PC-3 (cell line): ENCODE measurements at regions not wholly inside any gene's neighbourhood (a gene's known extent, or its start where the extent isn't known, plus 50 kb on each side); places are given as distances from the start of the nearest gene placed in this dataset.

ENCODE experiments used
- ATAC-seq: fragments of 200-7000 bp; cut with Tn5 transposase; 2 replicates; pipeline ENCODE4 v1.9.1; 2020; ENCODE audit warnings: mild to moderate bottlenecking, moderate library complexity
- BruUV-seq: library from RNA; stranded (reverse); fragments of 400-500 nt; replicated peaks from 2 replicates; lab custom pipeline; 2021; lab: Mats Ljungman, UMichigan
- CTCF ChIA-PET: fragments of 300-600 bp; sonication (Branson Sonifier 250); formaldehyde crosslinking; loops from one replicate; lab custom pipeline; 2022; ENCODE audit warnings: antibody characterized with exemption; lab: Charles Lee
- POLR2A ChIA-PET: fragments of 300-600 bp; sonication (Branson Sonifier 250); formaldehyde crosslinking; loops from one replicate; lab custom pipeline; 2022; ENCODE audit warnings: antibody characterized with exemption; ENCODE audit not compliant: unreplicated experiment; lab: Charles Lee
- DNase-seq: peaks from one replicate; pipeline ENCODE4 v3.0.0-alpha.2; 2015
- H2AFZ ChIP-seq: fragments of 300-600 bp; sonication (generic); 2 replicates; pipeline ENCODE4 v1.6.0; 2016; ENCODE audit warnings: antibody characterized with exemption, low read length
- H3F3A ChIP-seq: fragments of 300-600 bp; sonication (generic); one replicate; pipeline ENCODE4 v1.6.0; 2017; ENCODE audit warnings: antibody characterized with exemption, low read length, control low read depth, mild to moderate bottlenecking; ENCODE audit not compliant: unreplicated experiment
- H3K27ac ChIP-seq: fragments of 300-600 bp; sonication (generic); 2 replicates; pipeline ENCODE4 v1.5.1; 2016; ENCODE audit warnings: mild to moderate bottlenecking, low read length
- H3K27me3 ChIP-seq: fragments of 300-600 bp; sonication (generic); 2 replicates; pipeline ENCODE4 v1.6.1; 2016; ENCODE audit warnings: low read length, mixed read lengths
- H3K36me3 ChIP-seq: fragments of 300-600 bp; sonication (generic); 2 replicates; pipeline ENCODE4 v1.6.1; 2016; ENCODE audit warnings: low read depth, mixed run types, low read length, mixed read lengths
- H3K4me1 ChIP-seq: fragments of 300-600 bp; sonication (generic); 2 replicates; pipeline ENCODE4 v1.5.1; 2016; ENCODE audit warnings: low read length; ENCODE audit not compliant: insufficient read depth
- H3K4me2 ChIP-seq: fragments of 300-600 bp; sonication (generic); 2 replicates; pipeline ENCODE4 v1.6.0; 2016; ENCODE audit warnings: low read length
- H3K4me3 ChIP-seq: fragments of 300-600 bp; sonication (generic); 2 replicates; pipeline ENCODE4 v1.5.1; 2016; ENCODE audit warnings: mild to moderate bottlenecking, low read length, mixed read lengths
- H3K79me2 ChIP-seq: fragments of 300-600 bp; sonication (generic); 2 replicates; pipeline ENCODE4 v1.6.1; 2017; ENCODE audit warnings: low read length, mixed read lengths
- H3K9ac ChIP-seq: fragments of 300-600 bp; sonication (generic); 2 replicates; pipeline ENCODE4 v1.6.0; 2016; ENCODE audit warnings: mild to moderate bottlenecking, low read length
- H3K9me2 ChIP-seq: fragments of 300-600 bp; sonication (generic); replicated peaks from 2 replicates; pipeline ENCODE4 v1.6.1; 2016; ENCODE audit warnings: mixed run types, low read length, mixed read lengths
- H3K9me3 ChIP-seq: fragments of 300-600 bp; sonication (generic); 2 replicates; pipeline ENCODE4 v1.6.1; 2016; ENCODE audit warnings: low read length, mixed read lengths
- H4K20me1 ChIP-seq: fragments of 300-600 bp; sonication (generic); 2 replicates; pipeline ENCODE4 v1.6.1; 2016; ENCODE audit warnings: low read length, mixed read lengths
- CTCF ChIP-seq: fragments of 300-600 bp; sonication (generic); conservative IDR thresholded peaks from 2 replicates; pipeline ENCODE4 v1.5.1; 2017; ENCODE audit warnings: antibody characterized with exemption, low read depth, mild to moderate bottlenecking, low read length
- EZH2 ChIP-seq: fragments of 300-600 bp; sonication (generic); IDR thresholded peaks from one replicate; pipeline ENCODE4 v1.6.1; 2017; ENCODE audit warnings: antibody characterized with exemption, mild to moderate bottlenecking, low read length; ENCODE audit not compliant: unreplicated experiment
- EZH2phosphoT487 ChIP-seq: fragments of 300-600 bp; sonication (generic); IDR thresholded peaks from 2 replicates; pipeline ENCODE4 v1.6.1; 2018; ENCODE audit warnings: mild to moderate bottlenecking, antibody characterized with exemption, low read length, borderline replicate concordance
- intact Hi-C: fragments of 100-400 bp; cut with micrococcal nuclease; formaldehyde crosslinking; loops from 2 replicates; pipeline ENCODE4 v1.9.0; 2023

- ChIA-PET CTCF (no interaction called here), POLR2A (no interaction called here)
- H2AFZ ChIP-seq = no peak overlapping the region
- H3K9me3 ChIP-seq = no peaks in the 10 kb centered on the region
- H3K27ac ChIP-seq = no peak overlapping the region
- ATAC-seq (no peak), DNase-seq (no peak)
- BruUV-seq = no TSS peak
- no peak overlapping the region for H3K4me3 ChIP-seq
- no peaks in the 10 kb centered on the region for H3K9me2 ChIP-seq
- TF ChIP-seq CTCF = no peak
- no peak for TF ChIP-seq EZH2phosphoT487
- no peak for TF ChIP-seq EZH2
- H3K79me2 ChIP-seq = no peaks in the 10 kb centered on the region
- no peaks in the 10 kb centered on the region for H4K20me1 ChIP-seq
- no peaks in the 10 kb centered on the region for H3K27me3 ChIP-seq
- H3K4me1 ChIP-seq = no peaks in the 10 kb centered on the region
- H3F3A ChIP-seq = no peaks in the 10 kb centered on the region
- H3K9ac ChIP-seq = no peak overlapping the region
- no peaks in the 10 kb centered on the region for H3K36me3 ChIP-seq
- no peak overlapping the region for H3K4me2 ChIP-seq
- intact Hi-C loops = no loop called here
Measured at GRCh38 chr2:101638817-101639605, 58.5 kb upstream of the MAP4K4 start.

- H3K4me3 ChIP-seq = no peak overlapping the region
- ChIA-PET CTCF (no interaction called here), POLR2A (no interaction called here)
- no peaks in the 10 kb centered on the region for H3K27me3 ChIP-seq
- H3K9ac ChIP-seq = no peak overlapping the region
- no peaks in the 10 kb centered on the region for H3K9me3 ChIP-seq
- H3K4me2 ChIP-seq = no peak overlapping the region
- no peaks in the 10 kb centered on the region for H3F3A ChIP-seq
- H4K20me1 ChIP-seq = no peaks in the 10 kb centered on the region
- intact Hi-C loops = no loop called here
- BruUV-seq = no TSS peak
- DNase-seq (no peak), ATAC-seq (no peak)
- H3K36me3 ChIP-seq = no peaks in the 10 kb centered on the region
- H3K79me2 ChIP-seq = no peaks in the 10 kb centered on the region
- TF ChIP-seq EZH2phosphoT487 = no peak
- no peak for TF ChIP-seq CTCF
- TF ChIP-seq EZH2 = no peak
- H2AFZ ChIP-seq = no peak overlapping the region
- H3K9me2 ChIP-seq = no peaks in the 10 kb centered on the region
- H3K4me1 ChIP-seq = no peaks in the 10 kb centered on the region
- H3K27ac ChIP-seq = no peak overlapping the region
Measured at GRCh38 chr2:101638181-101638711, 59.3 kb upstream of the MAP4K4 start.
